ENCODE measurements at regions not wholly inside any gene's neighbourhood (a gene's known extent, or its start where the extent isn't known, plus 50 kb on each side); places are given as distances from the start of the nearest gene placed in this dataset.

GRCh38 chr4:24476282-24476681 is 108.1 kb downstream of the DHX15 start:
- peak in 1 of 2 experiments; percentile 33 for DNase-seq

GRCh38 chr4:24475756-24476155 is 108.6 kb downstream of the DHX15 start:
- DNase-seq, result no peak

- DNase-seq, result peak in 1 of 2 experiments; percentile 5
These were observed 111.0 kb downstream of the DHX15 start for GRCh38 chr4:24473309-24473721.

GRCh38 chr4:24472514-24473308 is 111.6 kb downstream of the DHX15 start:
- peak; percentile 48 to 70 for DNase-seq

- no peak for DNase-seq
These were observed 112.2 kb downstream of the DHX15 start for GRCh38 chr4:24472161-24472510.

GRCh38 chr4:24471486-24472160 is 112.7 kb downstream of the DHX15 start:
- no peak for DNase-seq

- peak in 1 of 2 experiments; percentile 32 for DNase-seq
These were observed 113.5 kb downstream of the DHX15 start for GRCh38 chr4:24470666-24471485.

- no peak for DNase-seq
These were observed 116.3 kb downstream of the DHX15 start for GRCh38 chr4:24468071-24468470.

GRCh38 chr4:24464566-24464965 is 119.8 kb downstream of the DHX15 start:
- no peak for DNase-seq

GRCh38 chr4:24456431-24456830 is 127.9 kb downstream of the DHX15 start:
- DNase-seq, result no peak

GRCh38 chr4:24453951-24454350 is 130.4 kb downstream of the DHX15 start:
- no peak for DNase-seq

- no peak for DNase-seq
These were observed 132.5 kb downstream of the DHX15 start for GRCh38 chr4:24451870-24452269.

GRCh38 chr4:24443200-24443599 is 141.2 kb downstream of the DHX15 start:
- no peak for DNase-seq

GRCh38 chr4:24440765-24441164 is 143.6 kb downstream of the DHX15 start:
- DNase-seq, result no peak

- DNase-seq, result no peak
These were observed 150.1 kb downstream of the DHX15 start for GRCh38 chr4:24434241-24434640.

GRCh38 chr4:24433515-24434214 is 150.7 kb downstream of the DHX15 start:
- no peak for DNase-seq

- DNase-seq, result no peak
These were observed 155.5 kb downstream of the DHX15 start for GRCh38 chr4:24428850-24429249.

GRCh38 chr4:24426557-24426956 is 157.8 kb downstream of the DHX15 start:
- DNase-seq, result no peak

- DNase-seq, result no peak
These were observed 158.5 kb downstream of the DHX15 start for GRCh38 chr4:24425863-24426262.

- no peak for DNase-seq
These were observed 160.7 kb downstream of the DHX15 start for GRCh38 chr4:24423670-24424069.

GRCh38 chr4:24422644-24423043 is 161.7 kb downstream of the DHX15 start:
- DNase-seq, result no peak

- peak in 1 of 2 experiments; percentile 43 for DNase-seq
These were observed 164.9 kb downstream of the DHX15 start for GRCh38 chr4:24419181-24420034.
